Heart left ventricle (tissue), 16 donors: ENCODE measurements at regions not wholly inside any gene's neighbourhood (a gene's known extent, or its start where the extent isn't known, plus 50 kb on each side); places are given as distances from the start of the nearest gene placed in this dataset.

Experiments
- ATAC-seq, 4 donors: fragments of 200-7000 bp; cut with Tn5 transposase; one replicate each; pipeline ENCODE4 v1.9.1; 2020 to 2022; ENCODE audit warnings: moderate library complexity in 4 of 4, mild to moderate bottlenecking in 3 of 4, moderate number of reproducible peaks in 1 of 4
- DNase-seq, 5 donors: peaks; one replicate each; pipeline ENCODE4 v3.0.0-alpha.2; 2020
- H3K27ac ChIP-seq, 12 donors: fragments of 200-600 bp; sonication (generic) in 4 of 12; one replicate each; pipeline versions ENCODE4 v1.5.0 to v1.8.0; 2016 to 2022; ENCODE audit warnings: mild to moderate bottlenecking in 2 of 12
- H3K27me3 ChIP-seq, 9 donors: fragments of 200-600 bp; sonication (generic) in 2 of 9; one replicate each; pipeline versions ENCODE4 v1.5.1 to v1.8.0; 2016 to 2022; ENCODE audit warnings: mild to moderate bottlenecking in 3 of 9
- H3K36me3 ChIP-seq, 9 donors: fragments of 200-600 bp; sonication (generic) in 2 of 9; one replicate each; pipeline versions ENCODE4 v1.5.0 to v1.8.0; 2018 to 2022; ENCODE audit warnings: mild to moderate bottlenecking in 2 of 9
- H3K4me1 ChIP-seq, 12 donors: fragments of 200-600 bp; sonication (generic) in 4 of 12; one replicate each; pipeline versions ENCODE4 v1.5.0 to v1.8.0; 2016 to 2022; ENCODE audit warnings: mild to moderate bottlenecking in 3 of 12
- H3K4me3 ChIP-seq, 12 donors: fragments of 200-600 bp; sonication (generic) in 4 of 12; one replicate each; pipeline versions ENCODE4 v1.5.0 to v1.8.0; 2017 to 2022; ENCODE audit warnings: mild to moderate bottlenecking in 9 of 12, moderate library complexity in 4 of 12
- H3K9me3 ChIP-seq, 12 donors: fragments of 200-600 bp; sonication (generic) in 4 of 12; one replicate each; pipeline versions ENCODE4 v1.5.0 to v1.8.0; 2016 to 2022; ENCODE audit warnings: mild to moderate bottlenecking in 1 of 12
- POLR2A ChIP-seq, 2 donors: fragments of 450-650 bp; IDR thresholded peaks; one replicate each; pipeline ENCODE4 v1.6.1; 2017; ENCODE audit warnings: antibody characterized with exemption in 2 of 2, mild to moderate bottlenecking in 2 of 2, moderate library complexity in 2 of 2
- WGBS, 4 donors: extraction: QIAGEN DNeasy Blood & Tissue Kit in 2 of 4; methylation state at CpG; one replicate each; pipeline versions ENCODE4 v1.1.5 to v1.1.7; 2013 to 2018; 5-methylcytosine and 5-hydroxymethylcytosine counted together
- intact Hi-C, 10 donors: fragments of 100-400 bp; cut with DNase I; formaldehyde crosslinking; loops; one replicate each; pipeline versions ENCODE4 v1.11.1 to v1.14.2; 2022
- TF ChIP-seq, protein P1 (sequence below), 12 donors: fragments of 200-600 bp; sonication (generic) in 4 of 12; IDR thresholded peaks; one replicate each; pipeline versions ENCODE4 v1.5.0 to v1.8.0; 2018 to 2022; ENCODE audit warnings: antibody characterized with exemption in 12 of 12, mild to moderate bottlenecking in 5 of 12
- donor health status: ischemic (EF 13 %, LVEDD 7.1; RV severe dilation, severe dysfunction).
- donor health status: healthy with polysubstance abuse.
- donor health status: DM: no; HTN: yes; CAD: no.
- donor health status: DM: no; HTN: no; CAD: no.
- donor health status: ischemic (EF 25% LVEDD 6.9; RV normal size, moderate dysfunction).
- donor health status: ischemic (EF 25% LVEDD 5.7; RV mildly dilated, moderate dysfunction).
- donor health status: healthy.
- donor health status: DM: yes; HTN: yes; CAD: no.
- donor health status: ischemic (EF 35%, LVEDD 5.7; RV mildly dilated, moderate dysfunction).
- donor health status: nonischemic (EF 11% LVEDD 7.7; RV severe dilation, severe dysfunction).
- donor health status: DM: yes; HTN: yes; CAD: no.
- donor health status: PGD.
- donor health status: ischemic (EF 29% LVEDD 5.4; RV normal size, mild dysfunction).
- donor health status: nonischemic (EF 23%, LVEDD 6.1; RV moderate dilation, normal function).

DNA sequence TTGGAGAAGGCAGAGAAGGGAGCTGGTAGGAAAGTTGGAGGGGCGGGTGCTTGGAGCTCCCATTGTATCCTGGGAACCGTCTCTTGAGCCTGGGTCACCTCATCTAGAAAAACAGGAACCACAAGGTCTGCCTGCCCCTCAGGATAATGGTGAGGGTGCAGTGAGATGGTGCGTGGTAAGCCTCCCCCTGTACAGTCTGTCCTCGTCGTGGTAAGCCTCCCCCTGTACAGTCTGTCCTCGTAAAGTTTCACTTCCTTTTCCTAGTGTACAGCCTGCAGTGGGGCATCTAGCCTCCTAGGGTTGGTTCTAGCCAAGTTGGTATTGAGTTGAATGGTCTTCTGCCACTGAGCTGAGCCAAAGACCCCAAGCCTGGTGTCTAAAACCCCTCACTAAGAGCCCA, 66.5 kb upstream of the IGSF21 start:
- intact Hi-C loops = loop anchor here in 1 of 10 donors (5.0 kb wide), 1 partner anchor 119 kb away; no protein-coding TSS in a partner anchor
- Histone ChIP-seq H3K9me3 (no peaks in the 10 kb centered on the region), H3K36me3 (no peaks in the 10 kb centered on the region), H3K27ac (no peak overlapping the region), H3K4me3 (no peak overlapping the region), H3K4me1 (no peaks in the 10 kb centered on the region), H3K27me3 (peaks cover 0 to 41% (median 10%) of the 10 kb centered on the region in 9 donors)
- peak in 3 of 4 donors; percentile 38 to 72 (median 49) for ATAC-seq
- TF ChIP-seq POLR2A (IDR thresholded peaks at IDR 0.05) = no peak
- TF ChIP-seq, protein P1, sequence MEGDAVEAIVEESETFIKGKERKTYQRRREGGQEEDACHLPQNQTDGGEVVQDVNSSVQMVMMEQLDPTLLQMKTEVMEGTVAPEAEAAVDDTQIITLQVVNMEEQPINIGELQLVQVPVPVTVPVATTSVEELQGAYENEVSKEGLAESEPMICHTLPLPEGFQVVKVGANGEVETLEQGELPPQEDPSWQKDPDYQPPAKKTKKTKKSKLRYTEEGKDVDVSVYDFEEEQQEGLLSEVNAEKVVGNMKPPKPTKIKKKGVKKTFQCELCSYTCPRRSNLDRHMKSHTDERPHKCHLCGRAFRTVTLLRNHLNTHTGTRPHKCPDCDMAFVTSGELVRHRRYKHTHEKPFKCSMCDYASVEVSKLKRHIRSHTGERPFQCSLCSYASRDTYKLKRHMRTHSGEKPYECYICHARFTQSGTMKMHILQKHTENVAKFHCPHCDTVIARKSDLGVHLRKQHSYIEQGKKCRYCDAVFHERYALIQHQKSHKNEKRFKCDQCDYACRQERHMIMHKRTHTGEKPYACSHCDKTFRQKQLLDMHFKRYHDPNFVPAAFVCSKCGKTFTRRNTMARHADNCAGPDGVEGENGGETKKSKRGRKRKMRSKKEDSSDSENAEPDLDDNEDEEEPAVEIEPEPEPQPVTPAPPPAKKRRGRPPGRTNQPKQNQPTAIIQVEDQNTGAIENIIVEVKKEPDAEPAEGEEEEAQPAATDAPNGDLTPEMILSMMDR (IDR thresholded peaks at IDR 0.05) = no peak
- DNase-seq = no peak
- WGBS, 4 donors = 55 to 69% (median 64%) methylated on average over 6 of the region's 6 CpGs

DNA sequence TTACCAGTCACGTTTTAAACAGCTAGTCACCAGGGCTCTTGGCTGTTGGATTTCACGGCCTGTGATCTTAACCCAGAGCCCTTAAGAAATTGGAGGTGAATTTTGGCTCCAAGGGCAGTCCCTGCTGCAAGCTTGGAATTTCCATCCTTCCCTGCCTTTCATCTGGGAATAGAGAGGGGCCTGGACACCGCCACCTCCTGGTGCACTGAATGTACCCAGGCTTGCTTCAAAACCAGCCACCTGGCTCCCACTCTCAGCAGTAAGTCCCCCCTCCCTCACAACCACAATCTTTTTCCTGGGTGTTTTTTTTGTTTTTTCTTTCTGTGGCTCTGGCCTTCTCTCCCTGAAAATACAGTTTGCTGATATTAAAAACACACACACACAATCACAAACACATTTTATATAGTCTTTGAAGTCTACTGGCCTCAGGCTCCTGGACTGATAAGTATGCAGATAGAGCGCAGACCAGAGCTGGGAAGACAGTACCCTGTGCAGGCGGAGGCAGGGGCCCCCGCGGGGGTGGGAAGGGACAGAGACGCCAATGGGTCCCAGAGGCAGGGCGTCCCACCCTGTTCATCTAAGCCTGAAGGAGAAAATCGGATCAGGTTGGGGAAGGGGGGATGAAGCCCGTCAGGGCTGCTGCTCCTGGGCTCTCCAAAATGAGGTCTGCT, 65.8 kb upstream of the IGSF21 start:
- Histone ChIP-seq H3K4me3 (no peak overlapping the region), H3K27ac (no peak overlapping the region), H3K27me3 (peaks cover 0 to 40% (median 10%) of the 10 kb centered on the region in 9 donors), H3K4me1 (no peaks in the 10 kb centered on the region), H3K36me3 (no peaks in the 10 kb centered on the region), H3K9me3 (no peaks in the 10 kb centered on the region)
- intact Hi-C loops = loop anchor here in 1 of 10 donors (5.0 kb wide), 1 partner anchor 120 kb away; no protein-coding TSS in a partner anchor
- DNase-seq = no peak
- TF ChIP-seq, protein P1 (IDR thresholded peaks at IDR 0.05) = peak in 5 of 12 donors; percentile 9 to 33 (median 15)
- no peak for TF ChIP-seq POLR2A (IDR thresholded peaks at IDR 0.05)
- 27 to 35% (median 31%) methylated on average over 9 to 11 of the region's 11 CpGs for WGBS, 4 donors
- ATAC-seq = no peak

DNA sequence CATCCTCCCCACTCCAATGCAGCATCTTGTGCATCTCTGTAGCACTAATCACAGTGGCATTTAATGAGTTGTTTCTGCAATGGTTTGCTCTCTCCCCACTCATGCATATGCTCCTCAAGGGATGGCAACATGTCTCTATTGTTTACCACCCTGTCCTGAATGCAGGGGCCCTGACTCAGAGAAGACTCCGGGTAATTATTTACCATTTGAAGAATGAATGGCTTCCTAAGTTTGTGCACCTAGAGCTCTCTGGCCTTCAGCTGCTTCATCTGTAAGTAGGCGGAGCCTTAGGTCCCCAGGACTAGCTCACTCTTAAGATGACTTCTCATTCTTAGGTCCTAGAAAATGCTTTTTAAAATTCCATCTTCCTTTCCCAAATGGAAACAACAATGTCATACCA, 63.7 kb upstream of the IGSF21 start:
- intact Hi-C loops = loop anchor here in 1 of 10 donors (5.0 kb wide), 1 partner anchor 122 kb away; no protein-coding TSS in a partner anchor
- no peak overlapping the region for H3K27ac ChIP-seq
- no peaks in the 10 kb centered on the region for H3K4me1 ChIP-seq
- H3K27me3 ChIP-seq = peaks cover 0 to 37% (median 5%) of the 10 kb centered on the region in 9 donors
- no peaks in the 10 kb centered on the region for H3K9me3 ChIP-seq
- ATAC-seq (no peak), DNase-seq (no peak)
- no peak overlapping the region for H3K4me3 ChIP-seq
- no peak for TF ChIP-seq POLR2A (IDR thresholded peaks at IDR 0.05)
- TF ChIP-seq, protein P1 (IDR thresholded peaks at IDR 0.05) = no peak
- H3K36me3 ChIP-seq = no peaks in the 10 kb centered on the region
- 72 to 80% (median 77%) methylated on average over 2 of the region's 2 CpGs for WGBS, 4 donors

DNA sequence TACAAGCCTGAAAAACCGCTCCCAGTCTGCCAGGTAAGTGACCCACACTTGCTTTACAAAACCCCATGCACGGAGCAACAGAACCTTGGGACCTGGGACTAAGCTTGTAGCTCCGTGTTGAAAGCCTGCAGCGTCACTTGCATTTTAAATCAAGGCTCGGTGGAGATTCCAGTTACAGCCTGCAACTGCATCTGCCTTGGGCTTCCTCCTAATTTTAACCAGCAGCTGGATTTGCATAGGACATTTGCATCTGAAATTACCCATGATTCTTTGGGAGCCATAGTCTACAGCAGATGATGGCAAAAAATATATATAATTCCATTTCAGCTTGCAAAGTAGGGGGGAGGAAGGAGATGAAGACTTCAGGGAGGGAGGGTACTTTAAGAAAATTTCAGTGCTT, 62.4 kb upstream of the IGSF21 start:
- no peak overlapping the region for H3K4me3 ChIP-seq
- no peaks in the 10 kb centered on the region for H3K36me3 ChIP-seq
- 36 to 42% (median 39%) methylated on average over 5 of the region's 5 CpGs for WGBS, 4 donors
- TF ChIP-seq POLR2A (IDR thresholded peaks at IDR 0.05) = no peak
- TF ChIP-seq, protein P1 (IDR thresholded peaks at IDR 0.05) = no peak
- no peak for ATAC-seq
- peaks cover 0 to 34% (median 5%) of the 10 kb centered on the region in 9 donors for H3K27me3 ChIP-seq
- no peaks in the 10 kb centered on the region for H3K4me1 ChIP-seq
- intact Hi-C loops = no loop called here
- H3K27ac ChIP-seq = no peak overlapping the region
- no peaks in the 10 kb centered on the region for H3K9me3 ChIP-seq
- DNase-seq = no peak
